IMR-90 (cell line): ENCODE measurements at regions not wholly inside any gene's neighbourhood (a gene's known extent, or its start where the extent isn't known, plus 50 kb on each side); places are given as distances from the start of the nearest gene placed in this dataset.

Experiments
- ATAC-seq: fragments of 200-7000 bp; cut with Tn5 transposase; 2 replicates; pipeline ENCODE4 v1.9.1; 2020; ENCODE audit warnings: low read depth, mild to moderate bottlenecking, moderate library complexity
- BruUV-seq: library from RNA; stranded (reverse); fragments of 400-500 nt; replicated peaks from 2 replicates; lab custom pipeline; 2021; lab: Mats Ljungman, UMichigan
- CTCF ChIA-PET: fragments of 300-600 bp; formaldehyde crosslinking; extraction: SDS; loops from one replicate; lab custom pipeline; 2021; ENCODE audit warnings: antibody characterized with exemption; lab: Yijun Ruan, JAX
- POLR2A ChIA-PET: fragments of 300-600 bp; sonication (Branson Sonifier 250); formaldehyde crosslinking; loops from one replicate; lab custom pipeline; 2022; ENCODE audit warnings: antibody characterized with exemption; ENCODE audit not compliant: unreplicated experiment; lab: Charles Lee
- DNase-seq: peaks from one replicate; pipeline ENCODE4 v3.0.0; 2013
- H2AFZ ChIP-seq: replicated peaks from 2 replicates; pipeline ENCODE3; 2013; ENCODE audit warnings: low read length, mild to moderate bottlenecking; ENCODE audit not compliant: poor library complexity
- H2AK5ac ChIP-seq: 2 replicates; pipeline ENCODE4 v1.6.1; 2013; ENCODE audit warnings: low read depth, low read length, inconsistent platforms
- H2AK9ac ChIP-seq: replicated peaks from 2 replicates; pipeline ENCODE3; 2013; ENCODE audit warnings: mild to moderate bottlenecking, low read depth, low read length, moderate library complexity; ENCODE audit not compliant: poor library complexity
- H2BK120ac ChIP-seq: 2 replicates; pipeline ENCODE4 v1.6.1; 2013; ENCODE audit warnings: low read depth, low read length, inconsistent platforms
- H2BK15ac ChIP-seq: 3 replicates; pipeline ENCODE4 v1.6.1; 2013; ENCODE audit warnings: low read depth, low read length, inconsistent platforms
- H2BK20ac ChIP-seq: 2 replicates; pipeline ENCODE4 v1.6.1; 2013; ENCODE audit warnings: low read depth, mild to moderate bottlenecking, inconsistent platforms, low read length, moderate library complexity
- H2BK5ac ChIP-seq: 2 replicates; pipeline ENCODE4 v1.6.1; 2013; ENCODE audit warnings: mild to moderate bottlenecking, low read depth, low read length, inconsistent platforms; ENCODE audit not compliant: poor library complexity, severe bottlenecking
- H3K14ac ChIP-seq: replicated peaks from 2 replicates; pipeline ENCODE4 v1.6.1; 2013; ENCODE audit warnings: low read depth, low read length, inconsistent platforms
- H3K18ac ChIP-seq: 2 replicates; pipeline ENCODE4 v1.6.1; 2013; ENCODE audit warnings: low read depth, low read length, control low read depth
- H3K23ac ChIP-seq: 2 replicates; pipeline ENCODE4 v1.6.1; 2013; ENCODE audit warnings: low read depth, low read length, inconsistent platforms
- H3K27ac ChIP-seq: 2 replicates; pipeline ENCODE4 v1.5.1; 2013; ENCODE audit warnings: mild to moderate bottlenecking, control low read depth, low read length; ENCODE audit not compliant: insufficient read depth
- H3K27me3 ChIP-seq: 2 replicates; pipeline ENCODE4 v1.6.1; 2013; ENCODE audit warnings: low read length; ENCODE audit not compliant: control insufficient read depth, insufficient read depth
- H3K36me3 ChIP-seq: 2 replicates; pipeline ENCODE4 v1.6.1; 2013; ENCODE audit warnings: low read length, mixed read lengths; ENCODE audit not compliant: control insufficient read depth, insufficient read depth
- H3K4ac ChIP-seq: 2 replicates; pipeline ENCODE4 v1.6.1; 2013; ENCODE audit warnings: low read depth, low read length, inconsistent platforms
- H3K4me1 ChIP-seq: 2 replicates; pipeline ENCODE4 v1.6.1; 2013; ENCODE audit warnings: low read length, mixed read lengths; ENCODE audit not compliant: control insufficient read depth, insufficient read depth
- H3K4me2 ChIP-seq: 2 replicates; pipeline ENCODE4 v1.6.1; 2013; ENCODE audit warnings: low read depth, mild to moderate bottlenecking, control low read depth, low read length, moderate library complexity
- H3K4me3 ChIP-seq: 2 replicates; pipeline ENCODE4 v1.5.1; 2013; ENCODE audit warnings: low read depth, mild to moderate bottlenecking, control low read depth, low read length, moderate library complexity; ENCODE audit not compliant: insufficient read depth
- H3K56ac ChIP-seq: 2 replicates; pipeline ENCODE4 v1.6.1; 2013; ENCODE audit warnings: low read length, inconsistent platforms; ENCODE audit not compliant: insufficient read depth; ENCODE audit errors: extremely low read depth
- H3K79me1 ChIP-seq, 2 experiments: 2 replicates each; pipeline ENCODE4 v1.6.1; 2013; ENCODE audit warnings: low read length in 2 of 2, inconsistent platforms in 1 of 2, low read depth in 1 of 2
- H3K9ac ChIP-seq: 2 replicates; pipeline ENCODE4 v1.6.1; 2013; ENCODE audit warnings: low read depth, low read length, control low read depth
- H3K9me1 ChIP-seq: 2 replicates; pipeline ENCODE4 v1.6.1; 2013; ENCODE audit warnings: low read length, inconsistent platforms; ENCODE audit not compliant: insufficient read depth
- H3K9me3 ChIP-seq: 2 replicates; pipeline ENCODE4 v1.6.1; 2013; ENCODE audit warnings: low read length; ENCODE audit not compliant: control insufficient read depth, insufficient read depth
- H4K20me1 ChIP-seq: 2 replicates; pipeline ENCODE4 v1.6.1; 2013; ENCODE audit warnings: low read length, inconsistent platforms; ENCODE audit not compliant: insufficient read depth
- H4K5ac ChIP-seq: 2 replicates; pipeline ENCODE4 v1.6.1; 2013; ENCODE audit warnings: mild to moderate bottlenecking, low read depth, low read length, control low read depth
- H4K8ac ChIP-seq, 2 experiments: 2 replicates each; pipeline ENCODE4 v1.6.1; 2013; ENCODE audit warnings: low read depth in 2 of 2, low read length in 2 of 2, control low read depth in 1 of 2, inconsistent platforms in 1 of 2
- H4K91ac ChIP-seq: 2 replicates; pipeline ENCODE4 v1.6.1; 2013; ENCODE audit warnings: low read depth, low read length, inconsistent platforms; ENCODE audit not compliant: insufficient read depth
- BHLHE40 ChIP-seq: fragments of 150-350 bp; IDR thresholded peaks from 2 replicates; pipeline ENCODE4 v1.6.1; 2016; ENCODE audit warnings: mild to moderate bottlenecking, low read depth, low read length
- CEBPB ChIP-seq: IDR thresholded peaks from 2 replicates; pipeline ENCODE4 v1.6.1; 2012; ENCODE audit warnings: low read depth, low read length, improper control_type of control experiment
- CHD1 ChIP-seq: IDR thresholded peaks from 2 replicates; pipeline ENCODE4 v1.6.1; 2012; ENCODE audit warnings: low read depth, low read length, improper control_type of control experiment
- CTCF ChIP-seq: conservative IDR thresholded peaks from 2 replicates; pipeline ENCODE4 v1.5.1; 2012; ENCODE audit warnings: mild to moderate bottlenecking, low read depth, low read length, improper control_type of control experiment
- ELK1 ChIP-seq: fragments of 150-350 bp; IDR thresholded peaks from 2 replicates; pipeline ENCODE4 v1.6.1; 2016; ENCODE audit warnings: low read depth, mild to moderate bottlenecking, low read length, moderate library complexity, borderline replicate concordance
- FOS ChIP-seq: fragments of 150-350 bp; IDR thresholded peaks from 2 replicates; pipeline ENCODE4 v1.6.1; 2016; ENCODE audit warnings: low read depth, low read length
- MAFK ChIP-seq: IDR thresholded peaks from 2 replicates; pipeline ENCODE4 v1.6.1; 2012; ENCODE audit warnings: low read depth, low read length, improper control_type of control experiment
- MAZ ChIP-seq: IDR thresholded peaks from 2 replicates; pipeline ENCODE4 v1.6.1; 2012; ENCODE audit warnings: low read depth, mild to moderate bottlenecking, low read length, improper control_type of control experiment, moderate library complexity, borderline replicate concordance
- MXI1 ChIP-seq: IDR thresholded peaks from 2 replicates; pipeline ENCODE4 v1.6.1; 2012; ENCODE audit warnings: low read depth, mild to moderate bottlenecking, low read length, moderate library complexity, borderline replicate concordance
- NFE2L2 ChIP-seq: fragments of 150-350 bp; IDR thresholded peaks from 2 replicates; pipeline ENCODE4 v1.6.1; 2016; ENCODE audit warnings: low read depth, mild to moderate bottlenecking, low read length
- POLR2A ChIP-seq: IDR thresholded peaks from 2 replicates; pipeline ENCODE4 v1.6.1; 2012; ENCODE audit warnings: mild to moderate bottlenecking, low read depth, low read length
- RAD21 ChIP-seq: IDR thresholded peaks from 2 replicates; pipeline ENCODE4 v1.6.1; 2012; ENCODE audit warnings: low read length, improper control_type of control experiment
- RCOR1 ChIP-seq: IDR thresholded peaks from 2 replicates; pipeline ENCODE4 v1.6.1; 2012; ENCODE audit warnings: mild to moderate bottlenecking, low read length, improper control_type of control experiment; ENCODE audit not compliant: insufficient replicate concordance
- RFX5 ChIP-seq: IDR thresholded peaks from 2 replicates; pipeline ENCODE4 v1.8.0; 2012; ENCODE audit warnings: low read depth, mild to moderate bottlenecking, low read length, moderate library complexity
- SMC3 ChIP-seq: fragments of 150-350 bp; IDR thresholded peaks from 2 replicates; pipeline ENCODE4 v1.6.1; 2016; ENCODE audit warnings: low read depth, mild to moderate bottlenecking, antibody characterized with exemption, low read length, moderate library complexity
- dilution Hi-C: fragments of 300-500 bp; cut with HindIII; formaldehyde crosslinking; loops from one replicate; pipeline ENCODE4 v1.14.3; 2018; ENCODE audit warnings: low sequenced_read_pairs; ENCODE audit not compliant: unreplicated experiment
- in situ Hi-C: fragments of 300-500 bp; cut with MboI; formaldehyde crosslinking; loops from 3 replicates; pipeline ENCODE4 v1.14.3; 2019; ENCODE audit warnings: low sequenced_read_pairs, inconsistent platforms, mixed read lengths
- intact Hi-C: fragments of 100-400 bp; cut with micrococcal nuclease; formaldehyde crosslinking; loops from 2 replicates; pipeline ENCODE4 v1.10.0; 2022
- TF ChIP-seq, protein P1 (sequence below): fragments of 150-350 bp; IDR thresholded peaks from 2 replicates; pipeline ENCODE4 v1.6.1; 2017; ENCODE audit warnings: mild to moderate bottlenecking, antibody characterized with exemption, low read length, low read depth

GRCh38 chr2:12805033-12805432 is 88.3 kb downstream of the TRIB2 start:
- ChIA-PET CTCF (no interaction called here), POLR2A (no interaction called here)
- H2BK5ac ChIP-seq = no peak overlapping the region
- no peak overlapping the region; the same call in 2 of the 3 replicates for H2BK15ac ChIP-seq
- no peak overlapping the region for H4K8ac ChIP-seq
- ATAC-seq (no peak), DNase-seq (no peak)
- no peak overlapping the region for H2AFZ ChIP-seq
- no peaks in the 10 kb centered on the region for H3K9me1 ChIP-seq
- H3K9ac ChIP-seq = no peak overlapping the region
- H4K20me1 ChIP-seq = no peaks in the 10 kb centered on the region
- no TSS peak for BruUV-seq
- H2AK9ac ChIP-seq = no peak overlapping the region
- no peak overlapping the region; the same call in 1 of the 2 replicates for H3K56ac ChIP-seq
- no peaks in the 10 kb centered on the region for H3K36me3 ChIP-seq
- dilution Hi-C loops = no loop called here
- H3K4me1 ChIP-seq = no peaks in the 10 kb centered on the region
- no peak for TF ChIP-seq MAZ
- no peak for TF ChIP-seq MAFK
- TF ChIP-seq SMC3 = no peak
- TF ChIP-seq RFX5 = no peak
- TF ChIP-seq ELK1 = no peak
- TF ChIP-seq CHD1 = no peak
- no peak for TF ChIP-seq MXI1
- TF ChIP-seq BHLHE40 = no peak
- TF ChIP-seq RCOR1 = no peak
- no peak for TF ChIP-seq RAD21
- TF ChIP-seq POLR2A = no peak
- TF ChIP-seq, protein P1, sequence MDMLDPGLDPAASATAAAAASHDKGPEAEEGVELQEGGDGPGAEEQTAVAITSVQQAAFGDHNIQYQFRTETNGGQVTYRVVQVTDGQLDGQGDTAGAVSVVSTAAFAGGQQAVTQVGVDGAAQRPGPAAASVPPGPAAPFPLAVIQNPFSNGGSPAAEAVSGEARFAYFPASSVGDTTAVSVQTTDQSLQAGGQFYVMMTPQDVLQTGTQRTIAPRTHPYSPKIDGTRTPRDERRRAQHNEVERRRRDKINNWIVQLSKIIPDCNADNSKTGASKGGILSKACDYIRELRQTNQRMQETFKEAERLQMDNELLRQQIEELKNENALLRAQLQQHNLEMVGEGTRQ = no peak
- TF ChIP-seq CTCF = no peak
- TF ChIP-seq FOS = no peak
- no peak for TF ChIP-seq CEBPB
- no peak for TF ChIP-seq NFE2L2
- no peak overlapping the region for H3K27ac ChIP-seq
- no peaks in the 10 kb centered on the region for H3K27me3 ChIP-seq
- no peak overlapping the region for H4K5ac ChIP-seq
- H3K4me3 ChIP-seq = no peak overlapping the region
- H3K9me3 ChIP-seq = peaks cover 6% of the 10 kb centered on the region
- intact Hi-C loops = no loop called here
- no peak overlapping the region for H3K23ac ChIP-seq
- no peak overlapping the region for H3K4me2 ChIP-seq
- no peak overlapping the region for H2BK120ac ChIP-seq
- H3K4ac ChIP-seq = no peak overlapping the region
- H2AK5ac ChIP-seq = no peak overlapping the region
- H3K79me1 ChIP-seq = no peaks in the 10 kb centered on the region
- H2BK20ac ChIP-seq = no peak overlapping the region
- in situ Hi-C loops = no loop called here
- H3K14ac ChIP-seq = no peak overlapping the region
- H3K18ac ChIP-seq = peak overlapping the region; percentile 2; the same call in 1 of the 2 replicates
- no peak overlapping the region for H4K91ac ChIP-seq
